PC-9 (cell line): ENCODE measurements at regions not wholly inside any gene's neighbourhood (a gene's known extent, or its start where the extent isn't known, plus 50 kb on each side); places are given as distances from the start of the nearest gene placed in this dataset.

ENCODE experiments used
- EZH2 ChIP-seq: fragments of 200-600 bp; sonication (generic); IDR thresholded peaks from 2 replicates; pipeline ENCODE4 v1.8.0; 2017; ENCODE audit warnings: antibody characterized with exemption, low read depth
- TF ChIP-seq, protein P1 (sequence below): fragments of 200-600 bp; sonication (generic); conservative IDR thresholded peaks from 2 replicates; pipeline ENCODE4 v1.6.1; 2017; ENCODE audit warnings: mixed run types, antibody characterized with exemption, mild to moderate bottlenecking, moderate library complexity

DNA sequence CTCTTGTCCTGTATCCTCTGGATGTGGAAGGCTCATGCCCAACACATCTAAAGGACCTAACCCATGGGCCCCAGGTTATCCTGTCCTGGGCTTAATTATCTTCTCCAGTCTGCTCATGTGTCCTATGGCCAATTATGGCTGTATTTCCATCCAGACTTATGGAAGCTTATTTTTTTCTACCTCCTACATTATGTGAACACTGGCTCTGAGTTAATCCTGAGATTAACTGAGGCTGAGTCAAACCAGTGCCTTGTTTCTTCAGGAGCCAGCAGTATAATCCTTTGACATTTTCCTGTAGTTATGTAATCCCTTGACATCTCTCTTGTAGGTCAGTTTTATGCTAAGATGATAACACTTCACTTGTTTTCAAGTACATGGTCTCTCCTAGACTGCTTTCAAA, 213.6 kb downstream of the PMAIP1 start:
- TF ChIP-seq, protein P1, sequence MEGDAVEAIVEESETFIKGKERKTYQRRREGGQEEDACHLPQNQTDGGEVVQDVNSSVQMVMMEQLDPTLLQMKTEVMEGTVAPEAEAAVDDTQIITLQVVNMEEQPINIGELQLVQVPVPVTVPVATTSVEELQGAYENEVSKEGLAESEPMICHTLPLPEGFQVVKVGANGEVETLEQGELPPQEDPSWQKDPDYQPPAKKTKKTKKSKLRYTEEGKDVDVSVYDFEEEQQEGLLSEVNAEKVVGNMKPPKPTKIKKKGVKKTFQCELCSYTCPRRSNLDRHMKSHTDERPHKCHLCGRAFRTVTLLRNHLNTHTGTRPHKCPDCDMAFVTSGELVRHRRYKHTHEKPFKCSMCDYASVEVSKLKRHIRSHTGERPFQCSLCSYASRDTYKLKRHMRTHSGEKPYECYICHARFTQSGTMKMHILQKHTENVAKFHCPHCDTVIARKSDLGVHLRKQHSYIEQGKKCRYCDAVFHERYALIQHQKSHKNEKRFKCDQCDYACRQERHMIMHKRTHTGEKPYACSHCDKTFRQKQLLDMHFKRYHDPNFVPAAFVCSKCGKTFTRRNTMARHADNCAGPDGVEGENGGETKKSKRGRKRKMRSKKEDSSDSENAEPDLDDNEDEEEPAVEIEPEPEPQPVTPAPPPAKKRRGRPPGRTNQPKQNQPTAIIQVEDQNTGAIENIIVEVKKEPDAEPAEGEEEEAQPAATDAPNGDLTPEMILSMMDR = no peak
- no peak for TF ChIP-seq EZH2
